ENCODE measurements at regions not wholly inside any gene's neighbourhood (a gene's known extent, or its start where the extent isn't known, plus 50 kb on each side); places are given as distances from the start of the nearest gene placed in this dataset.

GRCh38 chr20:39855056-39855455 is 834.0 kb downstream of the MAFB start:
- no peak for DNase-seq

- peak; percentile 89 for DNase-seq
Measured at GRCh38 chr20:39853636-39854035, 835.4 kb downstream of the MAFB start.

- DNase-seq, result no peak
Measured at GRCh38 chr20:39853050-39853449, 836.0 kb downstream of the MAFB start.

GRCh38 chr20:39851459-39851858 is 837.6 kb downstream of the MAFB start:
- DNase-seq, result no peak

GRCh38 chr20:39850821-39851330 is 838.2 kb downstream of the MAFB start:
- DNase-seq, result peak; percentile 29

GRCh38 chr20:39850246-39850645 is 838.8 kb downstream of the MAFB start:
- DNase-seq, result no peak

GRCh38 chr20:39849664-39850063 is 839.4 kb downstream of the MAFB start:
- DNase-seq, result peak; percentile 64

GRCh38 chr20:39849171-39849570 is 839.9 kb downstream of the MAFB start:
- DNase-seq, result no peak

- DNase-seq, result no peak
Measured at GRCh38 chr20:39839399-39840119, 849.5 kb downstream of the MAFB start.

GRCh38 chr20:39837561-39837960 is 851.5 kb downstream of the MAFB start:
- DNase-seq, result no peak

- DNase-seq, result no peak
Measured at GRCh38 chr20:39835130-39835842, 853.8 kb downstream of the MAFB start.

GRCh38 chr20:39830903-39831302 is 858.1 kb downstream of the MAFB start:
- no peak for DNase-seq

GRCh38 chr20:39829661-39830060 is 859.4 kb downstream of the MAFB start:
- no peak for DNase-seq

- DNase-seq, result no peak
Measured at GRCh38 chr20:39829256-39829655, 859.8 kb downstream of the MAFB start.

GRCh38 chr20:39825950-39826349 is 863.1 kb downstream of the MAFB start:
- no peak for DNase-seq

GRCh38 chr20:39825524-39825923 is 863.4 kb downstream of the DHX35 start:
- DNase-seq, result no peak

GRCh38 chr20:39823224-39823623 is 861.1 kb downstream of the DHX35 start:
- peak; percentile 63 for DNase-seq

- peak; percentile 42 for DNase-seq
Measured at GRCh38 chr20:39822667-39823066, 860.5 kb downstream of the DHX35 start.

- no peak for DNase-seq
Measured at GRCh38 chr20:39813190-39813829, 851.2 kb downstream of the DHX35 start.

- no peak for DNase-seq
Measured at GRCh38 chr20:39812116-39812515, 850.0 kb downstream of the DHX35 start.

GRCh38 chr20:39810309-39810708 is 848.2 kb downstream of the DHX35 start:
- no peak for DNase-seq

GRCh38 chr20:39808613-39809012 is 846.5 kb downstream of the DHX35 start:
- no peak for DNase-seq

- DNase-seq, result peak; percentile 32
Measured at GRCh38 chr20:39800548-39800947, 838.4 kb downstream of the DHX35 start.

- DNase-seq, result peak; percentile 32
Measured at GRCh38 chr20:39800111-39800510, 838.0 kb downstream of the DHX35 start.

Measured in kidney glomerular epithelial cell (primary cell).